ENCODE measurements at regions not wholly inside any gene's neighbourhood (a gene's known extent, or its start where the extent isn't known, plus 50 kb on each side); places are given as distances from the start of the nearest gene placed in this dataset.

DNA sequence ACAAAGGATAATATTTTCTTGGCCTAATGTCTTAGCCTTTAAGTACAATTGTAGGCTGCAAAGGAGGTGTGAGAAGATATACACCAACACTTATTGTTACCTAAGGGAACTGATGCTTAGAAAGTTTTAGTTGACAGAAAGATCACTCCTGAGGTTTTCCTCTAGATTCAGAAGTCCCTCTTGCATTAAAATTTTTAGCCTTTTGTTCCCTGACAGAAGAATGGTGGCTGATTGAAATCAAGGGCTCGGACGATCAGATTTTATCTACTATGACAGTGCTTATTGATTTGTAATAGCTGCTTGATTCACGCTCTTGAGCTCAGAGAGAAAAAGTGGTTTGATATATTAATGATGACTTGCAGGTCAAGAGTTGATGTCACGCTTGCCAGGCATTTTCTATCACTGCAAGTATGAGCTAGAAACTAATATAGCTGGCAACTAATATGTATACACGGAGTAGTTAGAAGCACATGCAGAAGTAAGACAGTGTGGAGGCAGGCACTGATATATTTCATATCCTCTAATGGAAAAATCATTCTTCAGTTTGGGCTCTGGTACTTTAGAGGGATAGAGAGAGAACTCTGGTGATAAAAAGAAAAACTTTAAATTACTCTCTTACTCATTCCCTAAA is 246.6 kb upstream of the ID4 start (continued):
- TF ChIP-seq, protein P1, sequence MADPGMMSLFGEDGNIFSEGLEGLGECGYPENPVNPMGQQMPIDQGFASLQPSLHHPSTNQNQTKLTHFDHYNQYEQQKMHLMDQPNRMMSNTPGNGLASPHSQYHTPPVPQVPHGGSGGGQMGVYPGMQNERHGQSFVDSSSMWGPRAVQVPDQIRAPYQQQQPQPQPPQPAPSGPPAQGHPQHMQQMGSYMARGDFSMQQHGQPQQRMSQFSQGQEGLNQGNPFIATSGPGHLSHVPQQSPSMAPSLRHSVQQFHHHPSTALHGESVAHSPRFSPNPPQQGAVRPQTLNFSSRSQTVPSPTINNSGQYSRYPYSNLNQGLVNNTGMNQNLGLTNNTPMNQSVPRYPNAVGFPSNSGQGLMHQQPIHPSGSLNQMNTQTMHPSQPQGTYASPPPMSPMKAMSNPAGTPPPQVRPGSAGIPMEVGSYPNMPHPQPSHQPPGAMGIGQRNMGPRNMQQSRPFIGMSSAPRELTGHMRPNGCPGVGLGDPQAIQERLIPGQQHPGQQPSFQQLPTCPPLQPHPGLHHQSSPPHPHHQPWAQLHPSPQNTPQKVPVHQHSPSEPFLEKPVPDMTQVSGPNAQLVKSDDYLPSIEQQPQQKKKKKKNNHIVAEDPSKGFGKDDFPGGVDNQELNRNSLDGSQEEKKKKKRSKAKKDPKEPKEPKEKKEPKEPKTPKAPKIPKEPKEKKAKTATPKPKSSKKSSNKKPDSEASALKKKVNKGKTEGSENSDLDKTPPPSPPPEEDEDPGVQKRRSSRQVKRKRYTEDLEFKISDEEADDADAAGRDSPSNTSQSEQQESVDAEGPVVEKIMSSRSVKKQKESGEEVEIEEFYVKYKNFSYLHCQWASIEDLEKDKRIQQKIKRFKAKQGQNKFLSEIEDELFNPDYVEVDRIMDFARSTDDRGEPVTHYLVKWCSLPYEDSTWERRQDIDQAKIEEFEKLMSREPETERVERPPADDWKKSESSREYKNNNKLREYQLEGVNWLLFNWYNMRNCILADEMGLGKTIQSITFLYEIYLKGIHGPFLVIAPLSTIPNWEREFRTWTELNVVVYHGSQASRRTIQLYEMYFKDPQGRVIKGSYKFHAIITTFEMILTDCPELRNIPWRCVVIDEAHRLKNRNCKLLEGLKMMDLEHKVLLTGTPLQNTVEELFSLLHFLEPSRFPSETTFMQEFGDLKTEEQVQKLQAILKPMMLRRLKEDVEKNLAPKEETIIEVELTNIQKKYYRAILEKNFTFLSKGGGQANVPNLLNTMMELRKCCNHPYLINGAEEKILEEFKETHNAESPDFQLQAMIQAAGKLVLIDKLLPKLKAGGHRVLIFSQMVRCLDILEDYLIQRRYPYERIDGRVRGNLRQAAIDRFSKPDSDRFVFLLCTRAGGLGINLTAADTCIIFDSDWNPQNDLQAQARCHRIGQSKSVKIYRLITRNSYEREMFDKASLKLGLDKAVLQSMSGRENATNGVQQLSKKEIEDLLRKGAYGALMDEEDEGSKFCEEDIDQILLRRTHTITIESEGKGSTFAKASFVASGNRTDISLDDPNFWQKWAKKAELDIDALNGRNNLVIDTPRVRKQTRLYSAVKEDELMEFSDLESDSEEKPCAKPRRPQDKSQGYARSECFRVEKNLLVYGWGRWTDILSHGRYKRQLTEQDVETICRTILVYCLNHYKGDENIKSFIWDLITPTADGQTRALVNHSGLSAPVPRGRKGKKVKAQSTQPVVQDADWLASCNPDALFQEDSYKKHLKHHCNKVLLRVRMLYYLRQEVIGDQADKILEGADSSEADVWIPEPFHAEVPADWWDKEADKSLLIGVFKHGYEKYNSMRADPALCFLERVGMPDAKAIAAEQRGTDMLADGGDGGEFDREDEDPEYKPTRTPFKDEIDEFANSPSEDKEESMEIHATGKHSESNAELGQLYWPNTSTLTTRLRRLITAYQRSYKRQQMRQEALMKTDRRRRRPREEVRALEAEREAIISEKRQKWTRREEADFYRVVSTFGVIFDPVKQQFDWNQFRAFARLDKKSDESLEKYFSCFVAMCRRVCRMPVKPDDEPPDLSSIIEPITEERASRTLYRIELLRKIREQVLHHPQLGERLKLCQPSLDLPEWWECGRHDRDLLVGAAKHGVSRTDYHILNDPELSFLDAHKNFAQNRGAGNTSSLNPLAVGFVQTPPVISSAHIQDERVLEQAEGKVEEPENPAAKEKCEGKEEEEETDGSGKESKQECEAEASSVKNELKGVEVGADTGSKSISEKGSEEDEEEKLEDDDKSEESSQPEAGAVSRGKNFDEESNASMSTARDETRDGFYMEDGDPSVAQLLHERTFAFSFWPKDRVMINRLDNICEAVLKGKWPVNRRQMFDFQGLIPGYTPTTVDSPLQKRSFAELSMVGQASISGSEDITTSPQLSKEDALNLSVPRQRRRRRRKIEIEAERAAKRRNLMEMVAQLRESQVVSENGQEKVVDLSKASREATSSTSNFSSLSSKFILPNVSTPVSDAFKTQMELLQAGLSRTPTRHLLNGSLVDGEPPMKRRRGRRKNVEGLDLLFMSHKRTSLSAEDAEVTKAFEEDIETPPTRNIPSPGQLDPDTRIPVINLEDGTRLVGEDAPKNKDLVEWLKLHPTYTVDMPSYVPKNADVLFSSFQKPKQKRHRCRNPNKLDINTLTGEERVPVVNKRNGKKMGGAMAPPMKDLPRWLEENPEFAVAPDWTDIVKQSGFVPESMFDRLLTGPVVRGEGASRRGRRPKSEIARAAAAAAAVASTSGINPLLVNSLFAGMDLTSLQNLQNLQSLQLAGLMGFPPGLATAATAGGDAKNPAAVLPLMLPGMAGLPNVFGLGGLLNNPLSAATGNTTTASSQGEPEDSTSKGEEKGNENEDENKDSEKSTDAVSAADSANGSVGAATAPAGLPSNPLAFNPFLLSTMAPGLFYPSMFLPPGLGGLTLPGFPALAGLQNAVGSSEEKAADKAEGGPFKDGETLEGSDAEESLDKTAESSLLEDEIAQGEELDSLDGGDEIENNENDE (IDR thresholded peaks at IDR 0.05; ENCODE audit: insufficient replicate concordance, low read length): no peak
- no peak for TF ChIP-seq CBX5 (IDR thresholded peaks at IDR 0.05; ENCODE audit: low read depth, low read length)
- TF ChIP-seq RFX5 (IDR thresholded peaks at IDR 0.05; ENCODE audit: borderline replicate concordance, low read depth, low read length): no peak
- TF ChIP-seq GTF2F1 (IDR thresholded peaks at IDR 0.05; ENCODE audit: borderline replicate concordance, low read depth, low read length): no peak
- TF ChIP-seq HDAC6 (IDR thresholded peaks at IDR 0.05; ENCODE audit: low read depth, low read length): no peak
- TF ChIP-seq, protein P2, sequence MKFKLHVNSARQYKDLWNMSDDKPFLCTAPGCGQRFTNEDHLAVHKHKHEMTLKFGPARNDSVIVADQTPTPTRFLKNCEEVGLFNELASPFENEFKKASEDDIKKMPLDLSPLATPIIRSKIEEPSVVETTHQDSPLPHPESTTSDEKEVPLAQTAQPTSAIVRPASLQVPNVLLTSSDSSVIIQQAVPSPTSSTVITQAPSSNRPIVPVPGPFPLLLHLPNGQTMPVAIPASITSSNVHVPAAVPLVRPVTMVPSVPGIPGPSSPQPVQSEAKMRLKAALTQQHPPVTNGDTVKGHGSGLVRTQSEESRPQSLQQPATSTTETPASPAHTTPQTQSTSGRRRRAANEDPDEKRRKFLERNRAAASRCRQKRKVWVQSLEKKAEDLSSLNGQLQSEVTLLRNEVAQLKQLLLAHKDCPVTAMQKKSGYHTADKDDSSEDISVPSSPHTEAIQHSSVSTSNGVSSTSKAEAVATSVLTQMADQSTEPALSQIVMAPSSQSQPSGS (IDR thresholded peaks at IDR 0.05; ENCODE audit: low read length): no peak
- no peak for TF ChIP-seq CHD1 (IDR thresholded peaks at IDR 0.05; ENCODE audit: low read depth, low read length)
- TF ChIP-seq CEBPB (IDR thresholded peaks at IDR 0.05; ENCODE audit: low read depth, low read length): no peak

Data from H1 (cell line).